ENCODE measurements at regions not wholly inside any gene's neighbourhood (a gene's known extent, or its start where the extent isn't known, plus 50 kb on each side); places are given as distances from the start of the nearest gene placed in this dataset.

GRCh38 chr2:67792191-67792590, 270.6 kb downstream of the C1D start:
- no peak for DNase-seq (ENCODE audit: low spot score)
- Histone ChIP-seq H3K4me3 (ENCODE audit: low read length in 2 of 2) (no peak overlapping the region), H3K27ac (replicated peaks; ENCODE audit: low read length) (no peak overlapping the region), H2BK120ac (ENCODE audit: low read depth, low read length) (no peak overlapping the region), H3K79me1 (ENCODE audit: low read depth, low read length) (no peaks in the 10 kb centered on the region), H3K14ac (ENCODE audit: low read length) (no peak overlapping the region), H2AK5ac (ENCODE audit: low read depth, low read length) (no peak overlapping the region), H3K9ac (ENCODE audit: low read depth, low read length, poor library complexity) (no peak overlapping the region), H3K23ac (ENCODE audit: low read depth, low read length, poor library complexity) (no peak overlapping the region), H2BK15ac (ENCODE audit: low read length) (no peak overlapping the region), H3K9me3 (replicated peaks in 1 of 2; ENCODE audit: control insufficient read depth in 2 of 2, insufficient read depth in 1 of 2, low read depth in 1 of 2, low read length in 2 of 2) (no peaks in the 10 kb centered on the region), H3K18ac (ENCODE audit: low read length) (no peak overlapping the region), H3K4me1 (ENCODE audit: control insufficient read depth in 2 of 2, insufficient read depth in 1 of 2, low read depth in 1 of 2, low read length in 2 of 2) (no peaks in the 10 kb centered on the region), H2AFZ (ENCODE audit: low read length) (no peak overlapping the region), H4K91ac (ENCODE audit: low read depth, low read length, poor library complexity) (no peak overlapping the region), H2BK5ac (ENCODE audit: low read length) (no peak overlapping the region), H3K27me3 (ENCODE audit: control insufficient read depth in 3 of 3, insufficient read depth in 3 of 3, low read depth in 1 of 3, low read length in 3 of 3) (no peaks in the 10 kb centered on the region), H2BK12ac (ENCODE audit: low read length) (no peak overlapping the region), H3K4ac (ENCODE audit: low read length) (no peak overlapping the region), H4K8ac (ENCODE audit: low read depth, low read length) (no peak overlapping the region), H3K36me3 (replicated peaks in 1 of 2; ENCODE audit: control insufficient read depth in 2 of 2, insufficient read depth in 2 of 2, low read length in 2 of 2) (no peaks in the 10 kb centered on the region), H3K4me2 (ENCODE audit: insufficient read depth, low read length, poor library complexity, severe bottlenecking) (no peak overlapping the region)
- WGBS, 2 donors (ENCODE audit: extremely low coverage in 2 of 2, insufficient read length in 2 of 2, insufficient replicate concordance in 1 of 2) = no CpG with 5 or more reads among the region's 4 CpGs

GRCh38 chr2:67792681-67793091, 270.1 kb downstream of the C1D start:
- no peak overlapping the region for H2BK120ac ChIP-seq (ENCODE audit: low read depth, low read length)
- no peaks in the 10 kb centered on the region for H3K4me1 ChIP-seq (ENCODE audit: control insufficient read depth in 2 of 2, insufficient read depth in 1 of 2, low read depth in 1 of 2, low read length in 2 of 2)
- H4K91ac ChIP-seq (ENCODE audit: low read depth, low read length, poor library complexity) = no peak overlapping the region
- H3K9ac ChIP-seq (ENCODE audit: low read depth, low read length, poor library complexity) = no peak overlapping the region
- H2AK5ac ChIP-seq (ENCODE audit: low read depth, low read length) = no peak overlapping the region
- no peak overlapping the region for H3K4ac ChIP-seq (ENCODE audit: low read length)
- WGBS, 2 donors (ENCODE audit: extremely low coverage in 2 of 2, insufficient read length in 2 of 2, insufficient replicate concordance in 1 of 2) = no CpG with 5 or more reads among the region's 8 CpGs
- no peaks in the 10 kb centered on the region for H3K27me3 ChIP-seq (ENCODE audit: control insufficient read depth in 3 of 3, insufficient read depth in 3 of 3, low read depth in 1 of 3, low read length in 3 of 3)
- no peak overlapping the region for H3K18ac ChIP-seq (ENCODE audit: low read length)
- no peak overlapping the region for H2AFZ ChIP-seq (ENCODE audit: low read length)
- H2BK12ac ChIP-seq (ENCODE audit: low read length) = no peak overlapping the region
- H3K27ac ChIP-seq (replicated peaks; ENCODE audit: low read length) = no peak overlapping the region
- H3K14ac ChIP-seq (ENCODE audit: low read length) = no peak overlapping the region
- H3K36me3 ChIP-seq (replicated peaks in 1 of 2; ENCODE audit: control insufficient read depth in 2 of 2, insufficient read depth in 2 of 2, low read length in 2 of 2) = no peaks in the 10 kb centered on the region
- H3K4me2 ChIP-seq (ENCODE audit: insufficient read depth, low read length, poor library complexity, severe bottlenecking) = no peak overlapping the region
- H4K8ac ChIP-seq (ENCODE audit: low read depth, low read length) = no peak overlapping the region
- no peaks in the 10 kb centered on the region for H3K79me1 ChIP-seq (ENCODE audit: low read depth, low read length)
- H3K4me3 ChIP-seq (ENCODE audit: low read length in 2 of 2) = no peak overlapping the region
- H3K9me3 ChIP-seq (replicated peaks in 1 of 2; ENCODE audit: control insufficient read depth in 2 of 2, insufficient read depth in 1 of 2, low read depth in 1 of 2, low read length in 2 of 2) = no peaks in the 10 kb centered on the region
- H2BK5ac ChIP-seq (ENCODE audit: low read length) = no peak overlapping the region
- no peak overlapping the region for H3K23ac ChIP-seq (ENCODE audit: low read depth, low read length, poor library complexity)
- no peak for DNase-seq (ENCODE audit: low spot score)
- no peak overlapping the region for H2BK15ac ChIP-seq (ENCODE audit: low read length)

DNA sequence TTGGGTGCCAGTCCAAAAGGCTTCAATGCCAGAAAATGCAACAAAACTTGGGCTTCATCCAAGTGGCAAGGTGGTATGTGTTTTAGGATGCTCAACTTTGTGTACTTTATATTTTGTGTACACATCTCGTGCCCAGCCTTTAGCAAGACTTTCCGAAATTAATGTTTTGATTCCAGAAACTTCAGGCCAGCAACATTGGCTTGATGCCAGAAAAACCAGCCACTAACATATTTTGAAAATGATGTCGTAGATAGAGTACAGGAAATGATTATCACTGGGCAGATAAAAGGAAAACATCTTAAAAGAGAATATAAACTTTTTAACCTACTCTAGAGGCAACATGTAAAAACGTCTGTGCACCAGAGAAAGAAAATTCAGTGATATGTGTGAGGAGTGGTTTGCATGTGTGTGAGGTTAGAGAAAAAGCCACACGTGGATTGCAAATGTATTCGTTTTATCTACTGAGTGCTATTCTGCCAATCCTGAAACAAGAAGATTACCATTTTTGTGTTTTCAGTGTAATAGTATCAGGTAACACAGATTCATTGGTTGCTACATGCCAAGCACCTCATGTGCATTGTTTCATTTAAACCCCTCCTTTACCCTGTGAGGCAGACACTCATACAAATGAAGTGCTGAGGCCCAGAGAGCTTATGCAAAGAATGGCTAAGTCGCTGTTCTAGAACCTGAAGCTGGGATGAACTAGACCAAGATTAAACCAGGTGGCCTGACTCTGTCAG, 264.8 kb downstream of the C1D start:
- Histone ChIP-seq H2BK5ac (ENCODE audit: low read length) (no peak overlapping the region), H3K23ac (ENCODE audit: low read depth, low read length, poor library complexity) (no peak overlapping the region), H2BK12ac (ENCODE audit: low read length) (no peak overlapping the region), H3K36me3 (replicated peaks in 1 of 2; ENCODE audit: control insufficient read depth in 2 of 2, insufficient read depth in 2 of 2, low read length in 2 of 2) (no peaks in the 10 kb centered on the region), H2BK120ac (ENCODE audit: low read depth, low read length) (no peak overlapping the region), H4K8ac (ENCODE audit: low read depth, low read length) (no peak overlapping the region), H3K27ac (replicated peaks; ENCODE audit: low read length) (no peak overlapping the region), H3K27me3 (ENCODE audit: control insufficient read depth in 3 of 3, insufficient read depth in 3 of 3, low read depth in 1 of 3, low read length in 3 of 3) (no peaks in the 10 kb centered on the region), H3K4me3 (ENCODE audit: low read length in 2 of 2) (no peak overlapping the region), H3K18ac (ENCODE audit: low read length) (no peak overlapping the region), H3K4me2 (ENCODE audit: insufficient read depth, low read length, poor library complexity, severe bottlenecking) (no peak overlapping the region), H4K91ac (ENCODE audit: low read depth, low read length, poor library complexity) (no peak overlapping the region), H3K9ac (ENCODE audit: low read depth, low read length, poor library complexity) (no peak overlapping the region), H3K4me1 (ENCODE audit: control insufficient read depth in 2 of 2, insufficient read depth in 1 of 2, low read depth in 1 of 2, low read length in 2 of 2) (peaks cover 0 to 1% of the 10 kb centered on the region in 2 donors), H2BK15ac (ENCODE audit: low read length) (no peak overlapping the region), H3K79me1 (ENCODE audit: low read depth, low read length) (no peaks in the 10 kb centered on the region), H3K9me3 (replicated peaks in 1 of 2; ENCODE audit: control insufficient read depth in 2 of 2, insufficient read depth in 1 of 2, low read depth in 1 of 2, low read length in 2 of 2) (no peaks in the 10 kb centered on the region), H3K4ac (ENCODE audit: low read length) (no peak overlapping the region), H2AK5ac (ENCODE audit: low read depth, low read length) (no peak overlapping the region), H2AFZ (ENCODE audit: low read length) (no peak overlapping the region), H3K14ac (ENCODE audit: low read length) (no peak overlapping the region)
- WGBS, 2 donors (ENCODE audit: extremely low coverage in 2 of 2, insufficient read length in 2 of 2, insufficient replicate concordance in 1 of 2) = no CpG with 5 or more reads among the region's 7 CpGs
- no peak for DNase-seq (ENCODE audit: low spot score)

GRCh38 chr2:67798541-67799160, 264.2 kb downstream of the C1D start:
- H2BK15ac ChIP-seq (ENCODE audit: low read length) = no peak overlapping the region
- no peak overlapping the region for H3K18ac ChIP-seq (ENCODE audit: low read length)
- no peak overlapping the region for H2BK120ac ChIP-seq (ENCODE audit: low read depth, low read length)
- no peaks in the 10 kb centered on the region for H3K27me3 ChIP-seq (ENCODE audit: control insufficient read depth in 3 of 3, insufficient read depth in 3 of 3, low read depth in 1 of 3, low read length in 3 of 3)
- no peak overlapping the region for H2AK5ac ChIP-seq (ENCODE audit: low read depth, low read length)
- no peak overlapping the region for H2BK5ac ChIP-seq (ENCODE audit: low read length)
- peaks cover 0 to 1% of the 10 kb centered on the region in 2 donors for H3K4me1 ChIP-seq (ENCODE audit: control insufficient read depth in 2 of 2, insufficient read depth in 1 of 2, low read depth in 1 of 2, low read length in 2 of 2)
- no peak overlapping the region for H2BK12ac ChIP-seq (ENCODE audit: low read length)
- H3K4ac ChIP-seq (ENCODE audit: low read length) = no peak overlapping the region
- H3K9me3 ChIP-seq (replicated peaks in 1 of 2; ENCODE audit: control insufficient read depth in 2 of 2, insufficient read depth in 1 of 2, low read depth in 1 of 2, low read length in 2 of 2) = no peaks in the 10 kb centered on the region
- H3K4me2 ChIP-seq (ENCODE audit: insufficient read depth, low read length, poor library complexity, severe bottlenecking) = no peak overlapping the region
- H3K27ac ChIP-seq (replicated peaks; ENCODE audit: low read length) = no peak overlapping the region
- H4K8ac ChIP-seq (ENCODE audit: low read depth, low read length) = no peak overlapping the region
- no CpG with 5 or more reads among the region's 5 CpGs for WGBS, 2 donors (ENCODE audit: extremely low coverage in 2 of 2, insufficient read length in 2 of 2, insufficient replicate concordance in 1 of 2)
- DNase-seq (ENCODE audit: low spot score) = no peak
- no peak overlapping the region for H3K9ac ChIP-seq (ENCODE audit: low read depth, low read length, poor library complexity)
- H2AFZ ChIP-seq (ENCODE audit: low read length) = no peak overlapping the region
- no peaks in the 10 kb centered on the region for H3K79me1 ChIP-seq (ENCODE audit: low read depth, low read length)
- H3K36me3 ChIP-seq (replicated peaks in 1 of 2; ENCODE audit: control insufficient read depth in 2 of 2, insufficient read depth in 2 of 2, low read length in 2 of 2) = no peaks in the 10 kb centered on the region
- no peak overlapping the region for H3K4me3 ChIP-seq (ENCODE audit: low read length in 2 of 2)
- no peak overlapping the region for H3K23ac ChIP-seq (ENCODE audit: low read depth, low read length, poor library complexity)
- no peak overlapping the region for H3K14ac ChIP-seq (ENCODE audit: low read length)
- H4K91ac ChIP-seq (ENCODE audit: low read depth, low read length, poor library complexity) = no peak overlapping the region
